Activated CD8-positive, alpha-beta memory T cell treated with anti-CD3 and anti-CD28 coated beads for 1 hour (primary cell): ENCODE measurements at regions not wholly inside any gene's neighbourhood (a gene's known extent, or its start where the extent isn't known, plus 50 kb on each side); places are given as distances from the start of the nearest gene placed in this dataset.
"Not testable (repeated sequence)": the region's sequence is repeated elsewhere in the genome, so short reads cannot be mapped to it uniquely, and the experiment has no call there.

ENCODE experiments used
- DNase-seq, 2 donors: peaks; one replicate each; pipeline ENCODE4 v3.0.0-alpha.2; 2020; ENCODE audit warnings: low read depth in 1 of 2; ENCODE audit errors: extremely low read depth in 1 of 2

- no peak for DNase-seq
Observed at GRCh38 chr5:124554746-124555578, 191.5 kb downstream of the ZNF608 start.

DNA sequence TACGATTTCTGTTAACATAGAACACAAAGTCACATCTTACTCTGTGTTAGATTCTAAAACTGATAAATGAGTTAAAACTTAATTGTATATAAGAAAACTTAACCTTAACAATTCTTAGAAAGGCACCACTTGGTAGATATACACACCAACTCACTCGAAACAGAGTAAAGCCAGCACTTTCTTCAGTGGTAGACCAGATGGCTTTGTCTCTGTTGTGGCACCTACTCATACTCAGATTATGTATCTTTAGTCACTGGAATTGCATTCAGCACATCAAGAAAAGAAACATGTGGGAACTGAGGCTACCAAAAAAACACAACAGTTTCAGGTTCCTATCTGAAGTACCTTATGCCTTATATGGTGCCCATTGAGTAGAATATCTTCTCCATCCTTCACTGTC is 192.5 kb downstream of the ZNF608 start:
- DNase-seq, result no peak

DNA sequence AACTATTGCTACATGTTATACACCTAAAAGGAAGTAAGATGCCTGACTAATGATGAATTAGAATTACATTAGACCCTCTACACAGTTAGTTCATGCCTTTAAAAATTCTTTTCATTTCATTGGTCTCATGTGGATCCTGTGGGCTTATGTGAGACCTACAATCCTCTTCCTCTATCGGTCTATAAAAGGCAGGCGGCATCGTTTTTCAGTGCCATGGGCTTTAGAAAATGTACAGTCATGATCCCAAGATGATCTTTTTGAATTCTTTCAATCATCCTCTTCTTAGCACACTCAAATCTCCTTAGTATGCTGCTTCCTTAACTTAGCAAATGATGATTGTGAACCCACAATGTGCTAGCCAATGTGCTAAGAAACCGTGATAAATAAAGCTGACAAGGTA is 193.9 kb downstream of the ZNF608 start:
- DNase-seq, result no peak

DNA sequence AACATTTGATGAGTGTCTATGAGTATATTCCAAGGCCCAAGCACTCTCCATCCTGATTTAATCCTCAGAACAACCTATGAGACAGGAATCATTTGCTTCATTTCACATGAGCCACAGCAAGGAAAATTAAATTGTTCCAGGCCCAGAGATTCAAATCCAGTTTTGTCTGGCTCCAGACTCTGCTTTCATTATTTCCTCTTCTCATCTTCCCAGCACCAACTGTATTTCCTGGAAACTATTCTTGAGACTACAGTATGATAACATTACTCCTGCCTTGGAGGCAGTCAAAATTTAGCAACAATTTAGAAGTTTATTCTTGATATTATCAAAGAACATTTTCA is 194.5 kb downstream of the ZNF608 start:
- DNase-seq, result no peak

DNA sequence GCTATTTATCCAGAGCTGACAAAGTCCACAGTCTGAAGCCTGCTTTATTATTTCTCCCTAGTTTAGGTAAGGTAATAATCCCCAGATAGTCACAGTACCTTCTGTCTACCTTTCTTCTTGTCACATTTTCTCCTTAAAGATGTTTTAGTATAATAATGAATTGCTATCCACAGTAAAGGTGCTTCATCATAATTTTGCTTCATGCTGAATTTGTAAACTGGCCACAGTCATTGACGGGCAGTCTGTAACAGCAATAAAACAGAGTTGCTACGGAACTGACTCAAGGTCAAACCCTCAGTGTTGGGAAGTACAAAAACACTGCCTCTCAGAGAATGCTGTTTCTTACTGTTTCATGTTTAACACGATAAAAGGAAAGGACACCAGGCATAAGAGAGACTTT is 195.7 kb downstream of the ZNF608 start:
- no peak for DNase-seq

DNA sequence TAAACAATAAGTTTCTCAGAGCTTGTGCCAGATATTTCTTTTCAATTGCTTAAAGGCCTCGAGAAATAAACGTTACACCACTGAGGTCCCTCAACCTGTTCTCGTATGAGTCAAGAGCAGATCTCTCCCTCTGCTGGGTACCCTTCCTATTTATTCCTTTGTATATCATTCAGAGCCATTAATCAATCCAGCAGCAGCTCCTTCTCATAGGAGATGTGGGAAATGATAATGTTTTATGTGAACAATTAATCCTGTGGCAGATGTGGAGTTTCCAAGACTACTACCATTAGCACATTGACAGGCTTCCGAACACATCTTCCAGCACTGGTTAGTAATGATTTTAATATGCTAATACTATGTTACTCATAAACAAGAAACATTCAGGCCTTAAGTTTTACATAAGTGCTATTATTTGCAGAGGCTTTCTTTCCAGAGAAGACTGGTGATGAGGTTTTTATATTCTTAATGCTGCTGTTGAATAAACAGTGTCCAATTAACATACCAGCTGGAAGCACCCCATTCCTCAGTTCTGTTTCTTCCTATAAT is 196.5 kb downstream of the ZNF608 start:
- no peak for DNase-seq

GRCh38 chr5:124546643-124547042 is 199.8 kb downstream of the ZNF608 start:
- no peak for DNase-seq

DNA sequence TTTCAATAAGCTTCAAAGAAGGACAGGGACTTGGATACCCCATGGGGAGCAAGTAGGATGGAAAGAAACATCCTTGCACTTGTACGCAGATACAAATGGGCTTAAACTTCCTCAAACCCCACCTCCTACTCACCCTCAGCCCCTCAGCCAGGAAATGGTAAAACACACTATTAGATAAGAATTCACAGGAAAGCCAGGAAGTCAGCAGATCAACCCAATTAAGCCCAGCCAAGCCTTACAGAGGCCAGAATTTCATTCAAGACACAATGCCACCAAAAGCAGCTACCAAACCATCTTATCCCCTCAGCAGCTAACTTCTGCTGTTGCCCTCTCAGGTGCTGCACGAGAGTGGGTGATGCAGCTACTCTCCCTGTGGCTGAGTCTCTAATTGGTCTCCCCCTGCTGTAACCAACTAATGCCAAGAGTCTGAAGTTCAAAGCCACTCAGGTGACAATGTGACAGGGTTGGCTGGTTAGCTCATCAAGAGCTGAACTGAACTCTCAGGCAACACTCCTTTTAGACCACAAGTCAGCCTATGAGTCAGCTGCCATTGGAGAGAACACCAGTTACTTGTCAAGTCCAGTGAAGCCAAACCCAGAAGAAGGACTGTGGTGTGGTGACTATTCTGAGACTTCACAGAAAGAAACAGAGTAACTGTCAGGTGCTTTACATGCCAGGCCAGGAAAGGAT is 201.9 kb downstream of the ZNF608 start:
- DNase-seq, result no peak

- no peak for DNase-seq
Observed at GRCh38 chr5:124538931-124539330, 207.5 kb downstream of the ZNF608 start.

- DNase-seq, result no peak
Observed at GRCh38 chr5:124538191-124538590, 208.2 kb downstream of the ZNF608 start.

DNA sequence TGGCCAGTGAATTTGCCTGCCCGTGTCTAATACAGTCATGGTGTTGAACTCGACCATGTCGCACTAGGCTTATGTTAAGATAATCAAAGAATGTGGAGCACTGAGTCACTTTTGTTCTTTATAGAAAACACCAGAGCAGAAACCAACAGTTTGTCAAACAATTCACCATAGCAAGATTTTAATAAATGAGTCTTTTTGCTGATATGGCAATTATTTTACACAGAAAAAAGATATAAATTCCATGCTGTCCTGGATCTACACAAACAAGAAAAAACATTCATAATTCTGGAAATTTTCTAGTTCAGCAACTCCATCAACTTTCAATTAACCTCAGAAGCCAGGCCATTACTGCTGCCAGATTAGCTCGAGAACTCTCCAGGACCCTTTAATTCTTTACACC is 208.9 kb downstream of the ZNF608 start:
- DNase-seq, result no peak

DNA sequence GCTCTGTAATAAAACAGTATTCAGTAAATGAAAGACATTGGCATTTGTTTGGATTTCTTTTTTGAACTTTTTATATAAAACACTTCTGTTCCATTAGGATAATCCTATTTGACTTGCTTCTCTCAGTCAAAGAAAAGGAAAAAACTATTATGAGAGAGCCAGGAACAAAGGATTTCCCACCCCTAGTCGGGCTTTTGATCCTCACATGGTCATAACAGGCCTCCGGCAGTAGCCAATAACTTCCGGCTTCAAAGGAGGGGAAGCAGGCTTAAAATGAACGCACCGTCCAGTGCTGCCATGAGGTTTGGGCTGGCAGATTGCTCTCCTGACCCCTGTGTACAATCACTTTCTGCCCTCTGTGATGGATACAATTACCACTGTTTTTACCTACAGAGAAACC is 209.3 kb downstream of the ZNF608 start:
- no peak for DNase-seq

- DNase-seq, result no peak
Observed at GRCh38 chr5:124536333-124536732, 210.1 kb downstream of the ZNF608 start.

DNA sequence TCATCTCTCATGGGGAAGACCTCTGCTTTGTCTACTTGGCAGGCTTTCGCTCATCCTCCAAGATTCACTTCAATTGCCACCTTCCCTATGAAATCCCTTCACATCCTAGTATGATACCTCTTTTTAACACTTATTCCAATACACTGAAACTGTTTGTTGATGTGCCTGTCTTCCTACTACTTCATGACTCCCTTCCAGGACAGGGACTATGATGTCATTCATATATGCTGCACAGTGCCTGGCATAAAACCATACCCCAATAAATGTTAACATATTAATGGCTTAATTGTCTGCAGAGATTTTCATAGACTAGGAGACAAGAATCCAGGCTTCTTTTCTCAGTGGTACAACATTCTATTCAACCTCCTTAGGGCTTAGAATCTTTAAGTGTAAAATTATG is 215.5 kb downstream of the ZNF608 start:
- DNase-seq, result no peak

- DNase-seq, result no peak
Observed at GRCh38 chr5:124528838-124529237, 217.6 kb downstream of the ZNF608 start.

DNA sequence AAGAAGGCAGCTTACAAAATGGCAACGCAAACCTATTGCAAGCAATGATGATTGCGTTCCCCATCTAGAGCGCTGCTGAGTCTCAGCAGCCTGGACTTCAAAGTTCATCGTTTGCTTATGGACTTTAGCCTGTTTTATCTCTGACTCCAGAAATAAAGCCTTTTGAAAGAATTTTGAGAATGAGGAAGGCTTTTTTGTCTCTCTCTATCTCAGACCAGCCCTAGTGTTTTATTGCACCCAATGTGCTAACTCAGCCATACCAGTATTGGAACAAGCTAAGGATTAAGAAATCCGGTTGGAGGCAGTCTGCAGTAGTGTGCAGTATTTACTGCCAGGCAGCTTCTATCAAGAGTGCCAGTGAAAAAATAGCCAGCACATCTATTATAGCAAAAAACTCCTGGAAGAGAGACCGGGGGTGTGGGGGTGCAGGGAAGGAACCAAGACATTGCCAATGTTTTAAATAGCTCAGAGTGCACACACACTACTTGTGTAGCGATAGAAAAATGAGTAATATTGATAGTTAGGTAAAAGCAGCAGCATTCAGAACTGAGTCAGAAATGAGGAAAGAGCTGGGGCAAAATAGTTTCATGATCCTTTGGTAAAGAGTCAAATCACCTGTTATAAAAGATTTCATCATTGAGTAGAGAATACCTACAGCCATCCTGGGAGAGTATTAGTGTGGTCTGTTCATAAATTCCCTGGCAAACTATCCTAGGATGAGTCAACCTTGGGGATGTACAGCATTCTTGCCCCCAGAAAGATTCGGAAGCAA is 219.0 kb downstream of the ZNF608 start:
- no peak for DNase-seq

DNA sequence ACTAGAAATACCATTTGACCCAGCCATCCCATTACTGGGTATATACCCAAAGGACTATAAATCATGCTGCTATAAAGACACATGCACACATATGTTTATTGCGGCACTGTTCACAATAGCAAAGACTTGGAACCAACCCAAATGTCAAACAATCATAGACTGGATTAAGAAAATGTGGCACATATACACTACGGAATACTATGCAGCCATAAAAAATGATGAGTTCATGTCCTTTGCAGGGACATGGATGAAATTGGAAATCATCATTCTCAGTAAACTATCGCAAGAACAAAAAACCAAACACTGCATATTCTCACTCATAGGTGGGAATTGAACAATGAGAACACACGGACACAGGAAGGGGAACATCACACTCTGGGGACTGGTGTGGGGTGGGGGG is 220.4 kb downstream of the ZNF608 start:
- not testable (repeated sequence) for DNase-seq

DNA sequence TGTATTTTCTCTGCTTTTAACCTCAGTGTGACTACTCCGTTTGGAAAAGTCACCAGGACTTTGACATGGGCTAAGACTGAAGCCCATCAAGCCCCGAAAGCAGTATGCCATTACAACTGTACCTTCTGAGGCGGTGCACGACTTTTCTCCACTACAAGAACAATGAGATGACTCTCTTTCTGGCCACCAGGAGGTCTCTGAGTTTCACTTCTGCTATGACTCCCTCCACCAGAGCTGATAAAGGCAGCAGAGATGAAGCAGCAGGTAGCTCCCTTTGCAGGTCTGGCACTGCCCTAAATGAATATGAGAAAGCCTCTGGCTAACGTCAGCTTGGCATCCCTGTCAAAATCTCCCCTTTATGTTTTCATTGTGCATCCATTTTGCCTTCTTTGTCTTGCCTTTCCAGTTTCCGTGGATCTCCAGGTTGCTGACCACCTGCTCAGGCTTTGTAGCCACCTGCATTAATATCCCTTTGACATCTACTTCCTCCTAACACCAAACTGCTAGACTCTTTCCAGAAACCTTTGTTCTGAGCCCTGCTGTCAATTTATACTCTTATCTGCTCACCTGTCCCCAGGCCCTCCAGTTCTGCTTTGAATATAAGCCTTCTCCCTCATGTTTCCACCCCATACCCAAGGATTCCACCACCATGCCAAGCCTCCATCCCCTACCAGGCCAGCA is 221.7 kb downstream of the ZNF608 start:
- no peak for DNase-seq

- no peak for DNase-seq
Observed at GRCh38 chr5:124523897-124524296, 222.5 kb downstream of the ZNF608 start.

DNA sequence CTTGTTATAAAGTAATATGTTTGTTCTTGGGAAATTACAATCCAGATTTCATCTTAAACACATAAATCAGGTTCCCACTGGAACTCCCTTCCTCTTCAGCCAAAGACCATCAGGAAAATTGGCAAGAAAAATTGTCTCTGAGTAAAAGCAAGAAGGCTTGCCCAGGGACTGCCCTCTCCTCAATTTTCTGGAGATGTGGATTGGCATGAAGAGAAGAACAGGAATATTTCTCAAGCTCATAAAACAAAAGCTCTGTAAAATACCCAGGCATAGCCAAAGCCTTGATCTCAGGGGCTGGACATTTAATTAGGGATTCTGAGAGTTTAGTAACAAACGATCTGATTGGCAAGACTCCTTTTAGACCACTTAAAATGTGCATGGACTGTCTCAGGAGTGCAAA is 223.4 kb downstream of the ZNF608 start:
- no peak for DNase-seq
